ENCODE measurements at regions not wholly inside any gene's neighbourhood (a gene's known extent, or its start where the extent isn't known, plus 50 kb on each side); places are given as distances from the start of the nearest gene placed in this dataset.

DNA sequence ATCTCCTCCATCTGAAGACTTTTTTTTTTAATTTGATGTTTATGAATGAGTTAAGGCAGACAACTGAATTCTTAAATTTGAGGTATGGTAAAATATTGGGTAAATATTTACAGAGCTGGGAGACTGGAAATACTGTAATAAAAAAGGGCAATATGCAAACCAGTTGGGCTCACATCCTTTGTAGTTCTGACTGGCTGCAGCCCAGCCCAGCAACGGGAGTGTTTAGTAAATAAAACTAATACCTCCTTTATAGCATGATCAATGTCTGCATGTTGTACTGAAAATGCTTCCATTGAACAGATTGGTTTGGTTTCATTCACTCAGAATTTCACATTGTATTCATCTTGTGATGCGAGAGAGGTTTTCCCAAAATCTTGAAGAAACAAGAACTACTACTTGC lies 365.0 kb downstream of the DMRT2 start:
- no peak for TF ChIP-seq CTCF (IDR thresholded peaks at IDR 0.05)
- TF ChIP-seq POLR2A (IDR thresholded peaks at IDR 0.05), result no peak
- no peak for TF ChIP-seq POLR2AphosphoS5 (IDR thresholded peaks at IDR 0.05)

All from suprapubic skin (tissue), 4 donors.